ENCODE measurements at regions not wholly inside any gene's neighbourhood (a gene's known extent, or its start where the extent isn't known, plus 50 kb on each side); places are given as distances from the start of the nearest gene placed in this dataset.

GRCh38 chr21:35237287-35237686 lies 188.2 kb upstream of the RUNX1 start:
- no peak overlapping the region for H3K4me2 ChIP-seq (ENCODE audit: insufficient read depth, low read length)
- intact Hi-C loops (cut with micrococcal nuclease) = no loop called here
- H4K20me1 ChIP-seq (replicated peaks; ENCODE audit: control insufficient read depth, extremely low read depth, insufficient read depth, low read length) = no peaks in the 10 kb centered on the region
- BruUV-seq (replicated peaks) = no TSS peak
- TF ChIP-seq CTCF (IDR thresholded peaks at IDR 0.05; ENCODE audit: extremely low read depth in 1 of 2, insufficient read depth in 1 of 2, low read depth in 1 of 2, low read length in 2 of 2) = no peak
- TF ChIP-seq POLR2A (IDR thresholded peaks at IDR 0.05; ENCODE audit: low read depth, low read length) = no peak
- TF ChIP-seq GATA2 (IDR thresholded peaks at IDR 0.05; ENCODE audit: insufficient read depth, insufficient read length, low read depth, low read length) = no peak
- TF ChIP-seq JUN (IDR thresholded peaks at IDR 0.05; ENCODE audit: borderline replicate concordance, insufficient read depth, insufficient read length, low read depth) = no peak
- no peak for TF ChIP-seq EZH2 (IDR thresholded peaks at IDR 0.05; ENCODE audit: borderline replicate concordance, low read depth, low read length, severe bottlenecking)
- no peak for TF ChIP-seq POLR2AphosphoS5 (IDR thresholded peaks at IDR 0.05; ENCODE audit: insufficient read depth, low read depth, low read length)
- TF ChIP-seq MAX (IDR thresholded peaks at IDR 0.05; ENCODE audit: insufficient read depth, insufficient read length) = no peak
- no peak for TF ChIP-seq FOS (IDR thresholded peaks at IDR 0.05; ENCODE audit: borderline replicate concordance, insufficient read depth, low read length)
- no peak for TF ChIP-seq MYC (IDR thresholded peaks at IDR 0.05; ENCODE audit: low read depth, low read length)
- dilution Hi-C loops (cut with MboI; ENCODE audit: extremely low pct_ligation_motif_present, low sequenced_read_pairs) = no loop called here
- no peak overlapping the region for H3K9ac ChIP-seq (replicated peaks; ENCODE audit: extremely low read depth, insufficient read depth, low read length)
- no peaks in the 10 kb centered on the region for H3K9me3 ChIP-seq (replicated peaks; ENCODE audit: control insufficient read depth, insufficient read depth, low read length)
- H3K4me1 ChIP-seq (ENCODE audit: control insufficient read depth, extremely low read depth, insufficient read depth, low read length) = peaks cover 8% of the 10 kb centered on the region
- H3K36me3 ChIP-seq (ENCODE audit: control insufficient read depth in 2 of 2, extremely low read depth in 1 of 2, insufficient read depth in 2 of 2, low read length in 2 of 2) = no peaks in the 10 kb centered on the region
- H3K27ac ChIP-seq (ENCODE audit: insufficient read depth, low read depth, low read length) = no peak overlapping the region
- H3K79me2 ChIP-seq (ENCODE audit: control insufficient read depth, insufficient read depth, low read length) = no peaks in the 10 kb centered on the region
- H3K27me3 ChIP-seq (ENCODE audit: control insufficient read depth in 2 of 2, insufficient read depth in 2 of 2, low read length in 2 of 2) = no peaks in the 10 kb centered on the region
- FAIRE-seq (no peak), DNase-seq (ENCODE audit: low read depth, low spot score) (no peak)
- no peak overlapping the region for H2AFZ ChIP-seq (ENCODE audit: low read depth, low read length)
- no peaks in the 10 kb centered on the region for H3K9me1 ChIP-seq (replicated peaks; ENCODE audit: control insufficient read depth, extremely low read depth, insufficient read depth, low read length)
- ChIA-PET POLR2A (no interaction called here), CTCF (no interaction called here)
- H3K4me3 ChIP-seq (replicated peaks in 1 of 3; ENCODE audit: insufficient read depth in 1 of 3, low read depth in 1 of 3, low read length in 3 of 3) = no peak overlapping the region

Data from endothelial cell of umbilical vein (primary cell).